Esophagus muscularis mucosa (tissue), 4 donors: ENCODE measurements at regions not wholly inside any gene's neighbourhood (a gene's known extent, or its start where the extent isn't known, plus 50 kb on each side); places are given as distances from the start of the nearest gene placed in this dataset.

Experiments used
- EP300 ChIP-seq: sonication (generic); formaldehyde crosslinking; IDR thresholded peaks from one replicate; pipeline ENCODE4 v1.6.1; 2017; ENCODE audit warnings: antibody characterized with exemption
- POLR2A ChIP-seq: fragments of 450-650 bp; IDR thresholded peaks from one replicate; pipeline ENCODE4 v1.6.1; 2017; ENCODE audit warnings: antibody characterized with exemption, moderate library complexity, mild to moderate bottlenecking, low read depth
- POLR2AphosphoS5 ChIP-seq, 2 donors: sonication (generic); formaldehyde crosslinking; IDR thresholded peaks; one replicate each; pipeline ENCODE4 v1.6.1; 2017; ENCODE audit warnings: antibody characterized with exemption in 2 of 2
- TF ChIP-seq, protein P1 (sequence below), 3 experiments: fragments of 200-600 bp in 2 of 3; fragments of 450-650 bp in 1 of 3; sonication (generic) in 2 of 3; IDR thresholded peaks; one replicate each; pipeline ENCODE4 v1.5.1; 2017 to 2019; ENCODE audit warnings: antibody characterized with exemption in 3 of 3, mild to moderate bottlenecking in 2 of 3, moderate library complexity in 1 of 3

DNA sequence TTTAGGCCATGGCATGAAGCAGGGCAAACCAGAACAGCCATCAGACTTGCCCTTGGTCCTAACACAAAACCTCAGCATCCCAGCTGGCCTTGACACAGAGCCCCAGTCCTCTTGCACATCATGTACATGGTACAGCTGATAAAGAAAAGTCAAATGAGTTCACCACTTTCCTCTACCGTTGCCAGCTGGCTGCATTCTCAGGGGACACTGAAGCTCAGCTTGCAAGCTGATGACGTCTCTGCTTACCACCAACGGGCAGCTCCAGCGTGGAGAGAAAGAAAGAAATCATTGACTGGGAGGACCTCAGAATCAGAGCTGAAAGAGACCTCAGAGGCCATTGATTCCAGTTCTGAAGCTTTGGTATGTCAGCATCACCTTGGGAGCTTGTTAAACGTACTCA, 80.7 kb upstream of the CES5A start:
- TF ChIP-seq POLR2AphosphoS5 (IDR thresholded peaks at IDR 0.05) (no peak), POLR2A (no peak), EP300 (no peak)
- TF ChIP-seq, protein P1, sequence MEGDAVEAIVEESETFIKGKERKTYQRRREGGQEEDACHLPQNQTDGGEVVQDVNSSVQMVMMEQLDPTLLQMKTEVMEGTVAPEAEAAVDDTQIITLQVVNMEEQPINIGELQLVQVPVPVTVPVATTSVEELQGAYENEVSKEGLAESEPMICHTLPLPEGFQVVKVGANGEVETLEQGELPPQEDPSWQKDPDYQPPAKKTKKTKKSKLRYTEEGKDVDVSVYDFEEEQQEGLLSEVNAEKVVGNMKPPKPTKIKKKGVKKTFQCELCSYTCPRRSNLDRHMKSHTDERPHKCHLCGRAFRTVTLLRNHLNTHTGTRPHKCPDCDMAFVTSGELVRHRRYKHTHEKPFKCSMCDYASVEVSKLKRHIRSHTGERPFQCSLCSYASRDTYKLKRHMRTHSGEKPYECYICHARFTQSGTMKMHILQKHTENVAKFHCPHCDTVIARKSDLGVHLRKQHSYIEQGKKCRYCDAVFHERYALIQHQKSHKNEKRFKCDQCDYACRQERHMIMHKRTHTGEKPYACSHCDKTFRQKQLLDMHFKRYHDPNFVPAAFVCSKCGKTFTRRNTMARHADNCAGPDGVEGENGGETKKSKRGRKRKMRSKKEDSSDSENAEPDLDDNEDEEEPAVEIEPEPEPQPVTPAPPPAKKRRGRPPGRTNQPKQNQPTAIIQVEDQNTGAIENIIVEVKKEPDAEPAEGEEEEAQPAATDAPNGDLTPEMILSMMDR (IDR thresholded peaks at IDR 0.05), result no peak
